ENCODE measurements at regions not wholly inside any gene's neighbourhood (a gene's known extent, or its start where the extent isn't known, plus 50 kb on each side); places are given as distances from the start of the nearest gene placed in this dataset. TPM values are rescaled to one million over a fixed set of nuclear protein-coding genes. Genes with fewer than 3 reads are reported as not detected.
A peak's percentile ranks its signal among the peaks of the same experiment; 100 is the strongest.

GRCh38 chr12:116506697-116507064 lies 52.5 kb upstream of the MAP1LC3B2 start:
- H3K4me1 Mint-ChIP-seq (ENCODE audit: low read depth): peaks cover 4% of the 10 kb centered on the region
- no peak overlapping the region for H3K27ac Mint-ChIP-seq
- DNase-seq (no peak), ATAC-seq (no peak)
- ChIA-PET POLR2A (no interaction called here), CTCF (no interaction called here)
- intact Hi-C loops (cut with micrococcal nuclease): no loop called here
- H3K36me3 Mint-ChIP-seq (ENCODE audit: low read depth): no peaks in the 10 kb centered on the region
- H3K4me3 Mint-ChIP-seq: no peak overlapping the region
- TF ChIP-seq, protein P1, sequence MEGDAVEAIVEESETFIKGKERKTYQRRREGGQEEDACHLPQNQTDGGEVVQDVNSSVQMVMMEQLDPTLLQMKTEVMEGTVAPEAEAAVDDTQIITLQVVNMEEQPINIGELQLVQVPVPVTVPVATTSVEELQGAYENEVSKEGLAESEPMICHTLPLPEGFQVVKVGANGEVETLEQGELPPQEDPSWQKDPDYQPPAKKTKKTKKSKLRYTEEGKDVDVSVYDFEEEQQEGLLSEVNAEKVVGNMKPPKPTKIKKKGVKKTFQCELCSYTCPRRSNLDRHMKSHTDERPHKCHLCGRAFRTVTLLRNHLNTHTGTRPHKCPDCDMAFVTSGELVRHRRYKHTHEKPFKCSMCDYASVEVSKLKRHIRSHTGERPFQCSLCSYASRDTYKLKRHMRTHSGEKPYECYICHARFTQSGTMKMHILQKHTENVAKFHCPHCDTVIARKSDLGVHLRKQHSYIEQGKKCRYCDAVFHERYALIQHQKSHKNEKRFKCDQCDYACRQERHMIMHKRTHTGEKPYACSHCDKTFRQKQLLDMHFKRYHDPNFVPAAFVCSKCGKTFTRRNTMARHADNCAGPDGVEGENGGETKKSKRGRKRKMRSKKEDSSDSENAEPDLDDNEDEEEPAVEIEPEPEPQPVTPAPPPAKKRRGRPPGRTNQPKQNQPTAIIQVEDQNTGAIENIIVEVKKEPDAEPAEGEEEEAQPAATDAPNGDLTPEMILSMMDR (IDR thresholded peaks at IDR 0.05): no peak
- H3K9me3 Mint-ChIP-seq: no peaks in the 10 kb centered on the region
- H3K27me3 Mint-ChIP-seq: peaks cover 17% of the 10 kb centered on the region

DNA sequence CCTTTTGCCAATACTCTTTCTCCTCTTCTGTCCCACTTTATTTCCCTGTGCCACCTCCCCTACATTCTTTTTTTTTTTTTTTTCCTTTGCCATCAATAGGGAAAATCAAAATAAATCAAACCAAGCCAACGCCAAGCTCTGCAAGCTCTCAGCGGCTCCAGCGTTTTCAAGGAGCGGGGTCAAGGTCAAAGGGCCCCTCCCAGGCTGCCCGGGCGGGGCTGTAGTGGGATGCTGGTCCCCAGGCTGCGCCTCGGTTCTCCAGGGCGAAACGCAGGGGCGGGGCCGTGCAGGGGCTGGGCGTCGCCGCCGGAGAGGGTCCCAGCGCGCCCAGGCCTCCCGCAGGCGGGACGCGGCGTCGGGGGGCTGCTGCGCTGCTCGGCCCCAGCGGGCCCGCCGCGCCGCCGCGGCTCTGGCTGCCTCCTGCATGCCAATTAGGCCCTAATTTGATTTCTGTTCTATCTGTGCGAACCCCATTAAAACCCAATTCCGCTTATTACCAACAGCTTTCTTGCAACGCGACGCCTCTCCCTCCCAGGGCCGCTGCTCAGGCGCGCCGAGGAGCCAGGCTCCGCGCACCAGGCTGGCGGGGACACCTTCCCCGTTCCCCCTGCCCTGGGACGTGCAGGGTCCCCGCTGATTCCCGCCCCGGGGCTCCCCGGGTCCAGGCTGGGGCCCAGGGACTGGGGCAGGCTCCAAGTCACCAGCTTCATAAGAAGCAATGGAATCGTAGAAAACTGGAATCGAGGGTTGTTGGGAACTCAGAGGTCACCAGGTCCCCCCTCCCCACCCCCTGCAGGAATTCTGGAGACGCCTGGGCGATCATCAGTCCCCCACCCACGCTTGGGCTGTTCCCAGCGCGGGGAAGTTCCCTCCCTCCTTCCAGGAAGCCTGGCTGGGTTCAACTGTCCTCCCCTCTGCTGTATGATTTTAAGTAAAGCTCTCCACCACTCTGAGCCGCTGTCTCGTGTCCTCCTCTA lies 50.7 kb upstream of the MAP1LC3B2 start:
- Mint-ChIP-seq H3K4me3 (no peak overlapping the region), H3K27me3 (peaks cover 17% of the 10 kb centered on the region), H3K9me3 (no peaks in the 10 kb centered on the region), H3K27ac (no peak overlapping the region), H3K36me3 (ENCODE audit: low read depth) (no peaks in the 10 kb centered on the region), H3K4me1 (ENCODE audit: low read depth) (peaks cover 4% of the 10 kb centered on the region)
- DNase-seq (no peak), ATAC-seq (peak; percentile 37)
- ChIA-PET CTCF (no interaction called here), POLR2A (interaction anchor here (1.0 kb wide), 1 partner anchor 232 kb away, joined by 3 read pairs; no protein-coding TSS in a partner anchor)
- TF ChIP-seq, protein P1 (IDR thresholded peaks at IDR 0.05): no peak
- intact Hi-C loops (cut with micrococcal nuclease): no loop called here

Small RNA genes lying in the stretch of these regions (microRNA-seq; reads per million reads assigned to microRNA genes)
- not detected for gene MIR4472-2 (ENCODE audit: borderline microRNAs expressed, borderline replicate concordance)
